Cardiac septum (tissue), 1 donor: ENCODE measurements at regions not wholly inside any gene's neighbourhood (a gene's known extent, or its start where the extent isn't known, plus 50 kb on each side); places are given as distances from the start of the nearest gene placed in this dataset.

Experiments used
- DNase-seq: peaks from one replicate; pipeline ENCODE4 v3.0.0-alpha.2; 2020; ENCODE audit warnings: low spot score
- intact Hi-C: fragments of 100-400 bp; cut with DNase I; formaldehyde crosslinking; loops from one replicate; pipeline ENCODE4 v1.14.0; 2022
- donor health status: DM: no; HTN: no; CAD: no.

DNA sequence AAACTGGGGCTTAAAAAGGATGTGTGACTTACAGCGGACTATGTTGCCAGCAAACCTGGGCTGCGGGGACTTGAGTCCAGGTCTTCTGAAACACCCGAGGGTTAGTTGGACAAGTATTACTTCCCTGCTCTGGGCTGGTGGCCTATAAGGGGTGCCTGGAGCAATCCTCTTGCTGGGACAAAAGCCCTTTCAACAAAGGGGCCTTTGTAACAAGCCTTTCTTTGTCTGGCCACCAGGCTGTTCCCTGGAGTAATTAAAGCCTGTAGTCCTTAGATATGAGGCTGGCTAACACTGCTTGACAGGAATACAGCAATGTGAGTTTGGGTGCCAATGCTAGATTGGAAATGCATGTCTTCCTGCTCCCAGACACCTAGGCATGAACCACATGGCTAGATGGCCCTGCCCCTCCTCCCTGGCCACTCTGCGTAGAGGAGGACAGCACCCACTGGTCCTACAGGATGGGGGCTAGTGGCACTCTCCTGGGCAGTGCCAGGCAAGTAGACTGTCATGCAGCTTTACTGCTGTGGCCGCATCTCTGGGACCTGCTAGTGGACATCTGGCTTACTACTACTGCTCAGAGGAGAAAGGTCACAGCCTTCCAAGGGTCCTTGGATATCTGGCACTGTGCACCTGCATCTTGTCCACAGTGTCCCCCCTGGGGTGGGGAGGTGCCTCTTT, 343.1 kb downstream of the ZSWIM6 start:
- DNase-seq = no peak
- intact Hi-C loops = no loop called here

GRCh38 chr5:61677220-61677619, 345.2 kb downstream of the ZSWIM6 start:
- intact Hi-C loops = no loop called here
- DNase-seq = no peak

DNA sequence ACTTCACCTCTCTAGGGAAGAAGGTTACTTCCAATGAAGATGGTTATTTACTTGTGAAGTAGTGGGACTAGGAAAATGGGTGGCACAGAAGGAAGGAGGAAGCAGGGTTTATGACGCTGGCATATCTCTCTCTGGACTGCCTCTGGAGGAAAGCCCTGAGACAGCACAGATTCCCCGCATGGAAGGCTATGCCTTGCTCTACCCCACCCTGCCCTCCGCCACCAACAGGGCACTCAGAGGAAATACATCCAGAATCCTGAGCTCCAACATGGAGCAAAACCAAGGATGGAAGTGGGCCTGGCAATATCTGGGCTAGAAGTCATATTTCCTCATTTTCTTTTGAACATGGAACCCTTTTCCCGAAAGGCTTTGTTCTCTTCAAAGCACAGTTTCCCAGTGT, 346.9 kb downstream of the ZSWIM6 start:
- intact Hi-C loops = no loop called here
- DNase-seq = no peak

DNA sequence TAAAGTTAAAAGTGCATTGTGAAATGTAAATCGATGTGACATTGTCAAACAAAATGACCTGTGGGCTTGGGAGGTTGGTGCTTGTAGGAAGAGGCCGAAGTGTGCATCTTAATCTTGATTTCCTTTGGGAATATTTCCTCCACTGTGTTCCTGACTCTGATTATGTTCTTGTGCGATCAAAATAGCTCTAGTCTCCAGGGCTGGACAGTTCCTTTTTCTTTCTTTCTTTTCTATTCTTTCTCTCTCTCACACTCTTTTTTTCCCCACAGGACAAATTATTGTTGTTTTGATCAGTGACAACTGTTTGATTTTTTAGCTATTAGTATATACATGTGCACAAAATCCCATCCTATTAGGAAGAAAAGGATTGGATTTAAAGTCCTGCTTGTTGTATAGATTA, 347.5 kb downstream of the ZSWIM6 start:
- intact Hi-C loops = no loop called here
- no peak for DNase-seq

DNA sequence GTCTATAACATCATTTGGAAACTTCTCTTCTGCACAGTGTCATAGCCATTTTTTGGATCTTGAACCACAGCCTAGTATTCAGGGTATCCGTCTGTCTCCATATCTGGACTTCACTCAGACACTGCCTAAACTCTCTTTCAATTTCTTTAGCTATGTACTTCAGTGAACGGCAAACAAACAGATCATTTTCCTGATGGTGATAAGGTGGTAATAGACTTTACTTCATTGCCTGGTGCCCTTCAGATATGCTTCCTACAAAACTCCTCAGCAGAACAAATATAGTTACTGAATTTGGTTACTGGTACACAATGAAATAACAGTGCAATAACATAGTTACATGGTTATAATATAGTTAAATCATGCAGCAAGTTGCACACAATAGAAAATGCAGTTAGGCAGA, 348.2 kb downstream of the ZSWIM6 start:
- intact Hi-C loops = no loop called here
- no peak for DNase-seq

- intact Hi-C loops = no loop called here
- DNase-seq = no peak
These were observed 351.1 kb downstream of the ZSWIM6 start for GRCh38 chr5:61683148-61683547.

DNA sequence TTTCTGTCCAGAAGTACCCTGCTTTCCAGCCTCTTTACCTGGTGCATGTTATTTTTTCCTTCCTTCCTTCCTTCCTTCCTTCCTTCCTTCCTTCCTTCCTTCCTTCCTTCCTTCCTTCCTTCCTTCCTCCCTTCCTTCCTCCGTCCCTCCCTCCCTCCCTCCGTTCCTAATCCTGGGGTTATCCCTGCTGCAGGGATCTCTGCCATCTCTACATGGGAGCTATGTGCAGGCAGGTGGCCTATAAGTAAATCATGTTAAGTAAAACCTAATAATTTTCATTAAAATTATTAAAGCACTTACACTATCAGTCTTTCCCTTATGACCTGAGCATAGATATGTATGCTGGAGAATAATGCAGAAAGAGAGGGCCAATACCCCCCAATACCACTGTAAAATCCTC, 351.9 kb downstream of the ZSWIM6 start:
- intact Hi-C loops = no loop called here
- DNase-seq = no peak

- intact Hi-C loops = no loop called here
- DNase-seq = no peak
These were observed 354.6 kb downstream of the ZSWIM6 start for GRCh38 chr5:61686491-61687257.

GRCh38 chr5:61687371-61687770, 355.3 kb downstream of the ZSWIM6 start:
- DNase-seq = no peak
- intact Hi-C loops = no loop called here

- no peak for DNase-seq
- intact Hi-C loops = no loop called here
These were observed 357.2 kb downstream of the ZSWIM6 start for GRCh38 chr5:61689153-61689846.

DNA sequence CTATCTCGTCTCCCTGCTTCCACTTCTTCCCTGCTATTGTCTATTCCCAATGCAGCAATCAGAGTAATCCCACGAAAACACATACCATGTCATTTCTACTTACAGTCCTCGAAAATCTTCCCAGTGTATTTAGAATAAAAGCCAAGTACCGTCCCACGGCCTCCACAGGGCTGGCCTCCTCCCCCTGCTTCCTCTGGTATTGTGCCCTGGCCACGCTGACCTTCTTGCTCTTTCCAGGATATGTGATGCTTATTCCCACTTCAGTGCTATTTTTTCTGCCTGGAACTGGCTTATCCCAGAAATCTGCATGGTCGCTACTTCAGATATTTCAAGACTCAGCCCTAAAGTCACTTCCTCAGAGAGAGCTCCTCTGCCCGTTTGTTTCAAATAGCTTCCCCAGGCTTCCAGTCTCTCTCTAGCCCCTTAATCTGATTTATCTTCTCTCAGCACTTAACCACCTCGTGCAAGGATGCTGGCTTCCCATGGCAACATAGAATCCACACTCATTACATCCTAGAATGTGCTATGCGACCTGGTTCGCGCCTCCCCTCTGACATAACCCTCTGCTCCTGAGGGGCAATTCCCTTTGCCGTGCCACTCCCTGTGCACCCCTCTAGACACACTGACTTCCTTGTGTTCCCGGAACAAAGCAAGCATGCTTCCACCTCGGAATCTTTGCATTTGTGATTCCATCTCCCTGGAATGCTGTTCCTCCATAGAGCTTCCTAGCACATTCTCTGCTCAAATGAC, 365.9 kb downstream of the ZSWIM6 start:
- intact Hi-C loops = no loop called here

GRCh38 chr5:61701877-61702602, 370.0 kb downstream of the ZSWIM6 start:
- intact Hi-C loops = no loop called here
- DNase-seq = no peak

More for the DNA sequence above, 365.9 kb downstream of the ZSWIM6 start:
- no peak for DNase-seq

GRCh38 chr5:61702784-61703183, 370.7 kb downstream of the ZSWIM6 start:
- DNase-seq = no peak
- intact Hi-C loops = no loop called here

- intact Hi-C loops = no loop called here
These were observed 372.2 kb downstream of the ZSWIM6 start for GRCh38 chr5:61704289-61704688.

GRCh38 chr5:61706751-61707150, 374.7 kb downstream of the ZSWIM6 start:
- DNase-seq = no peak
- intact Hi-C loops = no loop called here

More at GRCh38 chr5:61704289-61704688, 372.2 kb downstream of the ZSWIM6 start:
- DNase-seq = no peak

GRCh38 chr5:61719124-61719523, 387.1 kb downstream of the ZSWIM6 start:
- intact Hi-C loops = no loop called here
- no peak for DNase-seq

GRCh38 chr5:61720829-61721228, 388.8 kb downstream of the ZSWIM6 start:
- intact Hi-C loops = no loop called here
- no peak for DNase-seq

DNA sequence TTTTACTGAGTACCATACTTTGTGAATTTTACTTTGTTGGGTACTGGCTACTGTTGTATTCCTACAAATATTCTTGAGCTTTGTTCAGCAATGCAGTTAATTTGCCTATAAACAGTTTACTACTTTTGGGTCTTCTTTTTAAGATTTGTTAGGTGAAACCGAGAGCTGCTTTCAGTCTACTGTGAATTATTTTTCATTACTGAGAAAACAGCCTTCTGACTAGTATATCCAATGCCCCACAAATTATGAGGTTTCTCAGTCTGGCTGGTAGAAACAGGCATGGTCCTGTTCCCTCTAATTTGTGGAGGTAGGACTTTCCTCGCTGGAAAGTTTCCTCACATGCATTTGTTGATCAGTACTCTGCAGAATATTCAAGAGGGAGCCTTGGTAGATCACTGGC, 392.0 kb downstream of the ZSWIM6 start:
- intact Hi-C loops = no loop called here
- no peak for DNase-seq

GRCh38 chr5:61728287-61728686, 396.2 kb downstream of the ZSWIM6 start:
- intact Hi-C loops = no loop called here

More at GRCh38 chr5:61728287-61728686, 396.2 kb downstream of the ZSWIM6 start:
- DNase-seq = no peak
